Right lobe of liver (tissue), 6 donors: ENCODE measurements at regions not wholly inside any gene's neighbourhood (a gene's known extent, or its start where the extent isn't known, plus 50 kb on each side); places are given as distances from the start of the nearest gene placed in this dataset.

Experiments used
- ATAC-seq, 4 donors: fragments of 200-7000 bp; cut with Tn5 transposase; one replicate each; pipeline ENCODE4 v1.9.1; 2020; ENCODE audit warnings: mild to moderate bottlenecking in 4 of 4, moderate library complexity in 4 of 4
- DNase-seq, 3 donors: peaks; one replicate each; pipeline ENCODE4 v3.0.0-alpha.2; 2020
- H3K27ac ChIP-seq, 3 donors: fragments of 200-600 bp; one replicate each; pipeline ENCODE4 v1.8.0; 2022
- H3K27me3 ChIP-seq, 2 donors: fragments of 200-600 bp; one replicate each; pipeline ENCODE4 v1.8.0; 2022
- H3K36me3 ChIP-seq, 4 donors: fragments of 200-600 bp; sonication (generic) in 1 of 4; one replicate each; pipeline versions ENCODE4 v1.5.1 to v1.8.0; 2017 to 2022; ENCODE audit warnings: control low read depth in 1 of 4
- H3K4me1 ChIP-seq, 4 donors: fragments of 200-600 bp; sonication (generic) in 1 of 4; one replicate each; pipeline versions ENCODE4 v1.5.1 to v1.8.0; 2017 to 2022; ENCODE audit warnings: control low read depth in 1 of 4
- H3K4me3 ChIP-seq, 3 donors: fragments of 200-600 bp; one replicate each; pipeline ENCODE4 v1.8.0; 2022
- H3K9me3 ChIP-seq, 4 donors: fragments of 200-600 bp; sonication (generic) in 1 of 4; one replicate each; pipeline versions ENCODE4 v1.5.1 to v1.8.0; 2017 to 2022; ENCODE audit warnings: control low read depth in 1 of 4
- CTCF ChIP-seq, 4 donors: fragments of 200-600 bp in 3 of 4; fragments of 450-650 bp in 1 of 4; IDR thresholded peaks; one replicate each; pipeline versions ENCODE4 v1.5.1 to v1.8.0; 2016 to 2022; ENCODE audit warnings: antibody characterized with exemption in 4 of 4, mild to moderate bottlenecking in 2 of 4
- POLR2A ChIP-seq: fragments of 450-650 bp; IDR thresholded peaks from one replicate; pipeline ENCODE4 v1.6.1; 2017; ENCODE audit warnings: antibody characterized with exemption, mild to moderate bottlenecking
- WGBS: methylation state at CpG from one replicate; pipeline ENCODE4 v1.1.6; 2018; ENCODE audit warnings: low coverage, low lambda C conversion rate; ENCODE audit not compliant: insufficient coverage; ENCODE audit errors: missing lambda C conversion rate; 5-methylcytosine and 5-hydroxymethylcytosine counted together
- intact Hi-C, 2 donors: fragments of 100-400 bp; cut with DNase I; formaldehyde crosslinking; loops; one replicate each; pipeline versions ENCODE4 v1.11.2 to v1.14.1; 2022
- donor health status: DM: no; HTN: yes; CAD: no.
- donor health status: DM: no; HTN: no; CAD: no.
- donor health status: DM: no; HTN: no; CAD: no.
- donor health status: DM: no; HTN: yes; CAD: no.
- donor health status: DM: no; HTN: yes; CAD: no.

DNA sequence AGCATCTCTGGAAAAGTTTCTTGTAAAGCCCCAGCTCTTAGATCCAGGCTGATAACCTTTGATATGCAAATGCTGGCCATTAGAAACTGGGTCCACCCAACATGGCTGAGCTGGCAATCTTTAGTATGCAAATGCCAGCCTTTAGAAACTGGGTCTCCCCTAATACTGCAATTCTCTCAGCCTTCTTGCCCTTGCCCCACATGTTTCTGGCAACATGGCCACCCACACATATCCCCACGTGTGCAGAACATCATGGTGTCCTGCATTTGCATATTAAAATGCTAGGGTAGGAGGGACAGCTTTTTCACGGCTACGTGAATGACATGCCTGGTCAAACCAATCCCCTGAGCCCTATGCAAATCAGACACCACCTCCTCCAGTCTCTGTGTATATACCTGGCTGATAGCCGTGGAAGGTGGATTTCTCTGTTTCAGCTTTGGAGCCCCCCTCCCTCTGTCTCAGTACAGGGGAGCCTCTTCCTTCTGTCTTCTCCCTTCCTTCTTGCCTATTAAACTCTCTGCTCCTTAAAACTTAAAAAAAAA, 344.0 kb upstream of the NWD2 start:
- DNase-seq = no peak
- no peaks in the 10 kb centered on the region for H3K4me1 ChIP-seq
- no peaks in the 10 kb centered on the region for H3K27me3 ChIP-seq
- 66% methylated on average over 2 of the region's 4 CpGs for WGBS
- no peak overlapping the region for H3K4me3 ChIP-seq
- intact Hi-C loops = no loop called here
- H3K9me3 ChIP-seq = no peaks in the 10 kb centered on the region
- no peak overlapping the region for H3K27ac ChIP-seq
- TF ChIP-seq POLR2A (no peak), CTCF (IDR thresholded peaks at IDR 0.05) (no peak)
- no peaks in the 10 kb centered on the region for H3K36me3 ChIP-seq
- no peak for ATAC-seq

GRCh38 chr4:36904823-36905222, 339.7 kb upstream of the NWD2 start:
- Histone ChIP-seq H3K4me3 (no peak overlapping the region), H3K27me3 (no peaks in the 10 kb centered on the region), H3K27ac (no peak overlapping the region), H3K4me1 (no peaks in the 10 kb centered on the region), H3K36me3 (no peaks in the 10 kb centered on the region), H3K9me3 (no peaks in the 10 kb centered on the region)
- ATAC-seq = no peak
- TF ChIP-seq CTCF (IDR thresholded peaks at IDR 0.05) (no peak), POLR2A (no peak)
- intact Hi-C loops = no loop called here
- 62% methylated on average over 3 of the region's 3 CpGs for WGBS
- DNase-seq = no peak

DNA sequence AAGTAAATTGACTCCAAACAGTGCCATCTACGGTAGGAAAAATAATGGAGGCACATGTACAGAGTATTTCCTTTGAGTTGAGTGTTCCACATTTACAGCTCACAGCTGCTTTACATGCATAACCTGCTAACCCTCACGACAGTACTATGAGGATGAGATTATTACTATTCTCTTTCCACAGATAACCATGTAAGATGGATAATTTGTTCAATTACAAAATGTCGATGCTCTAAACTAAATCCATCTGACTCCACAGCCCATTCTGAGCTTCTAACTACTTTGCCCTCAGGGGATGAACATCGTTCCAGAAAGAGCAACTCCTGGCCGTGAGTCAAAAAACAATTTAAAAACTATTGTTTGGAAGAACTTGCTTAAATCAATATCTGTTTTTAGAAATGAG, 330.4 kb upstream of the NWD2 start:
- TF ChIP-seq CTCF (IDR thresholded peaks at IDR 0.05) = no peak
- no peak for TF ChIP-seq POLR2A
- H3K4me3 ChIP-seq = no peak overlapping the region
- no peak overlapping the region for H3K27ac ChIP-seq
- DNase-seq (no peak), ATAC-seq (no peak)
- H3K27me3 ChIP-seq = no peaks in the 10 kb centered on the region
- H3K4me1 ChIP-seq = no peaks in the 10 kb centered on the region
- 53% methylated on average over 5 of the region's 5 CpGs for WGBS
- intact Hi-C loops = no loop called here
- H3K36me3 ChIP-seq = no peaks in the 10 kb centered on the region
- no peaks in the 10 kb centered on the region for H3K9me3 ChIP-seq

DNA sequence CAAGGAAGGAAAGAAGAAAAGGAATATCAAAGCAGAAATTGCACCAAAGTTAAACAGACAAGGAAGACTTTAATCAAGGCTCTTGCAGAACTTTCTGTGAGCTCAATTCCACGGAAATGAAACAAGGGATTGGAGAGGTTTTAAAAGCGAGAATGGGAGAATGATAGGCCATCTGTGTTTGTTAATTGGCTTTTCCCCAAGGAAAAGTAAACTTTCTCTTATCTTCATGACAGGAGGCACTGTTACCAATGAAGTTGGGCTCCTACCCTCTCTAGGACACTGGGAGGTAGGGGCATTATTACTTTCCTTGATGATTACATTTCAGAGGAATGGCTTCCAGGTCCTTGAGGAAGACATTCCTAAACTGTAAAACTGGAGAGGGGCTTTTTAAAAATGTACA, 328.8 kb upstream of the NWD2 start:
- Histone ChIP-seq H3K27ac (no peak overlapping the region), H3K27me3 (no peaks in the 10 kb centered on the region), H3K9me3 (no peaks in the 10 kb centered on the region), H3K36me3 (no peaks in the 10 kb centered on the region), H3K4me1 (no peaks in the 10 kb centered on the region), H3K4me3 (no peak overlapping the region)
- 8% methylated on average over 2 of the region's 2 CpGs for WGBS
- intact Hi-C loops = no loop called here
- DNase-seq = no peak
- TF ChIP-seq CTCF (IDR thresholded peaks at IDR 0.05) (no peak), POLR2A (no peak)
- ATAC-seq = no peak

DNA sequence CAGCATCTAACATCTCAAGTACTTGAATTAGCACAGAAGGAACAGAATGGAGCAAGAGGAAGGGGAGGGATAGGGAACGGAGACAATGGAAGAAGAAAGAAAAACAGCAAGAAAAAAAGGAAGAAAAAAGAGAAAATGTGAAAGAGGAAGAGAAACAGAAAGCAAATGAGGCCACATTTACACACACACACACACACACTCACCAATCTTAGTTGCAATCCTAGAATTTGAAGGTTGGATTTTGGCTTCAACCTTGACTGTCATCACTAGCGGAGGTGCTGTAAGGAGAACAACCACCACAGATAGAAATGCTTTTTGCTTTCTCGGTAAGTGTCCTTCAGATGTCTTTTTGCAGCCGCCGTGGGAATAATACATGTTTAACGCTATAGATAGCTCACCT, 327.1 kb upstream of the NWD2 start:
- DNase-seq (no peak), ATAC-seq (no peak)
- intact Hi-C loops = no loop called here
- H3K36me3 ChIP-seq = no peaks in the 10 kb centered on the region
- no peak overlapping the region for H3K4me3 ChIP-seq
- no peaks in the 10 kb centered on the region for H3K27me3 ChIP-seq
- H3K27ac ChIP-seq = no peak overlapping the region
- no peaks in the 10 kb centered on the region for H3K9me3 ChIP-seq
- WGBS = 77% methylated on average over 6 of the region's 6 CpGs
- no peaks in the 10 kb centered on the region for H3K4me1 ChIP-seq
- TF ChIP-seq CTCF (IDR thresholded peaks at IDR 0.05) (no peak), POLR2A (no peak)
